ENCODE measurements at regions not wholly inside any gene's neighbourhood (a gene's known extent, or its start where the extent isn't known, plus 50 kb on each side); places are given as distances from the start of the nearest gene placed in this dataset.

GRCh38 chr22:48811885-48812284, 1015.8 kb downstream of the BRD1 start:
- Histone ChIP-seq H3K4me3 (ENCODE audit: low read length, poor library complexity, severe bottlenecking) (no peak overlapping the region), H3K4me1 (ENCODE audit: insufficient read depth, low read length, poor library complexity, severe bottlenecking) (no peaks in the 10 kb centered on the region), H3K9me2 (replicated peaks; ENCODE audit: low read depth, low read length) (no peaks in the 10 kb centered on the region), H4K20me1 (ENCODE audit: insufficient read depth, low read length, poor library complexity, severe bottlenecking) (no peaks in the 10 kb centered on the region), H3K36me3 (ENCODE audit: insufficient read depth, low read length) (no peaks in the 10 kb centered on the region), H2AFZ (ENCODE audit: low read length) (no peak overlapping the region), H3K4me2 (ENCODE audit: low read depth, low read length, poor library complexity, severe bottlenecking) (no peak overlapping the region), H3K9me3 (ENCODE audit: insufficient read depth, low read depth, low read length) (peaks cover 10% of the 10 kb centered on the region; the same call in 1 of the 2 replicates), H3K79me2 (ENCODE audit: insufficient read depth, low read length) (no peaks in the 10 kb centered on the region), H3K9ac (ENCODE audit: low read depth, low read length, poor library complexity, severe bottlenecking) (no peak overlapping the region), H3K27me3 (ENCODE audit: insufficient read depth, low read length, poor library complexity, severe bottlenecking) (no peaks in the 10 kb centered on the region), H3F3A (ENCODE audit: low read depth) (no peaks in the 10 kb centered on the region)
- TF ChIP-seq EZH2phosphoT487 (IDR thresholded peaks at IDR 0.05; ENCODE audit: borderline replicate concordance) (no peak), CTCF (conservative IDR thresholded peaks at IDR 0.05; ENCODE audit: low read length) (no peak)

- Histone ChIP-seq H3F3A (ENCODE audit: low read depth) (no peaks in the 10 kb centered on the region), H3K9me2 (replicated peaks; ENCODE audit: low read depth, low read length) (no peaks in the 10 kb centered on the region), H3K4me3 (ENCODE audit: low read length, poor library complexity, severe bottlenecking) (no peak overlapping the region), H3K27me3 (ENCODE audit: insufficient read depth, low read length, poor library complexity, severe bottlenecking) (no peaks in the 10 kb centered on the region), H3K4me2 (ENCODE audit: low read depth, low read length, poor library complexity, severe bottlenecking) (no peak overlapping the region), H3K4me1 (ENCODE audit: insufficient read depth, low read length, poor library complexity, severe bottlenecking) (no peaks in the 10 kb centered on the region), H3K36me3 (ENCODE audit: insufficient read depth, low read length) (no peaks in the 10 kb centered on the region), H4K20me1 (ENCODE audit: insufficient read depth, low read length, poor library complexity, severe bottlenecking) (no peaks in the 10 kb centered on the region), H2AFZ (ENCODE audit: low read length) (no peak overlapping the region), H3K9me3 (ENCODE audit: insufficient read depth, low read depth, low read length) (peaks cover 18% of the 10 kb centered on the region; the same call in 1 of the 2 replicates), H3K79me2 (ENCODE audit: insufficient read depth, low read length) (no peaks in the 10 kb centered on the region), H3K9ac (ENCODE audit: low read depth, low read length, poor library complexity, severe bottlenecking) (no peak overlapping the region)
- TF ChIP-seq EZH2phosphoT487 (IDR thresholded peaks at IDR 0.05; ENCODE audit: borderline replicate concordance) = no peak
- TF ChIP-seq CTCF (conservative IDR thresholded peaks at IDR 0.05; ENCODE audit: low read length) = no peak
Measured at GRCh38 chr22:48808038-48808960, 1019.4 kb downstream of the BRD1 start.

DNA sequence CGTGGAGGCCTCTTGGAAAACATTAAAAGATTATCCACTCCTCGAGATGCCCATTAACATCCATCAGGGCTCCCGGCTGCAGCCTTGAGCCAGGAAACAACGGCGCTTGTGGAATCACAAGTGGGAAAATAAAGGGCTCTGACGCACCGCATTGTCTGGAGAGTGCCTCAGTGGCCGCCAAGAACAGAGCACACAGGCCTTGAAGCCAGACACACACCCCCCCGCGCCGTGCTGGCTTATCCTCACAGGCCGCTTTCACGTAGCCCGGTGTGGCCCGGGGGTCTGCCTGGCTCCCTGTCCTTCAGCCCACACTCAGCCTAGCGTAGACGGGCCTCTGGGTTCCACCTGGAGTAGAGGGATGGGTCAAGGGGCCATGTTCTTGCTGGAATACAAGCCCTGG, 1020.5 kb downstream of the BRD1 start:
- no peak overlapping the region for H2AFZ ChIP-seq (ENCODE audit: low read length)
- no peak overlapping the region for H3K9ac ChIP-seq (ENCODE audit: low read depth, low read length, poor library complexity, severe bottlenecking)
- TF ChIP-seq CTCF (conservative IDR thresholded peaks at IDR 0.05; ENCODE audit: low read length) (no peak), EZH2phosphoT487 (IDR thresholded peaks at IDR 0.05; ENCODE audit: borderline replicate concordance) (no peak)

More for the DNA sequence above, 1020.5 kb downstream of the BRD1 start:
- no peaks in the 10 kb centered on the region for H3K79me2 ChIP-seq (ENCODE audit: insufficient read depth, low read length)
- H3F3A ChIP-seq (ENCODE audit: low read depth) = no peaks in the 10 kb centered on the region
- H3K4me3 ChIP-seq (ENCODE audit: low read length, poor library complexity, severe bottlenecking) = no peak overlapping the region
- no peaks in the 10 kb centered on the region for H4K20me1 ChIP-seq (ENCODE audit: insufficient read depth, low read length, poor library complexity, severe bottlenecking)
- peaks cover 23% of the 10 kb centered on the region; the same call in 1 of the 2 replicates for H3K9me3 ChIP-seq (ENCODE audit: insufficient read depth, low read depth, low read length)
- H3K27me3 ChIP-seq (ENCODE audit: insufficient read depth, low read length, poor library complexity, severe bottlenecking) = no peaks in the 10 kb centered on the region
- no peaks in the 10 kb centered on the region for H3K36me3 ChIP-seq (ENCODE audit: insufficient read depth, low read length)
- no peaks in the 10 kb centered on the region for H3K4me1 ChIP-seq (ENCODE audit: insufficient read depth, low read length, poor library complexity, severe bottlenecking)
- H3K9me2 ChIP-seq (replicated peaks; ENCODE audit: low read depth, low read length) = no peaks in the 10 kb centered on the region
- H3K4me2 ChIP-seq (ENCODE audit: low read depth, low read length, poor library complexity, severe bottlenecking) = no peak overlapping the region
